ENCODE measurements at regions not wholly inside any gene's neighbourhood (a gene's known extent, or its start where the extent isn't known, plus 50 kb on each side); places are given as distances from the start of the nearest gene placed in this dataset.

- Histone ChIP-seq H3K4ac (ENCODE audit: low read depth, low read length) (no peak overlapping the region), H4K91ac (ENCODE audit: insufficient read length, low read depth, low read length) (peak overlapping the region; percentile 34), H3K4me1 (ENCODE audit: insufficient read depth, low read length) (peaks cover 8% of the 10 kb centered on the region; the same call in 1 of the 2 replicates), H3T11ph (ENCODE audit: low read length) (no peak overlapping the region), H3K9me3 (ENCODE audit: control insufficient read depth, low read depth, low read length) (no peaks in the 10 kb centered on the region), H2BK5ac (ENCODE audit: insufficient read length, low read length) (no peak overlapping the region), H3K27ac (ENCODE audit: insufficient read length, low read depth, low read length) (no peak overlapping the region), H3K9ac (ENCODE audit: extremely low read depth, insufficient read length, low read length) (no peak overlapping the region), H4K5ac (ENCODE audit: insufficient read length, low read depth, low read length) (no peak overlapping the region), H3K4me2 (ENCODE audit: insufficient read depth, insufficient read length, low read length) (no peak overlapping the region), H2BK15ac (ENCODE audit: low read depth, low read length) (no peak overlapping the region), H4K20me1 (ENCODE audit: control insufficient read depth, insufficient read depth, insufficient read length) (no peaks in the 10 kb centered on the region), H3K18ac (ENCODE audit: insufficient read length, low read depth, low read length) (no peak overlapping the region), H2BK12ac (ENCODE audit: insufficient read length, low read depth, low read length) (no peak overlapping the region), H3K79me2 (ENCODE audit: insufficient read depth, low read length) (no peaks in the 10 kb centered on the region), H3K23me2 (ENCODE audit: insufficient read length, low read depth, low read length, poor library complexity, severe bottlenecking) (no peaks in the 10 kb centered on the region), H2BK20ac (ENCODE audit: low read depth, low read length, poor library complexity, severe bottlenecking) (no peak overlapping the region), H3K79me1 (ENCODE audit: insufficient read depth, low read depth, low read length, poor library complexity, severe bottlenecking) (no peaks in the 10 kb centered on the region), H3K23ac (ENCODE audit: insufficient read length, low read depth, low read length) (no peak overlapping the region), H2AK5ac (ENCODE audit: insufficient read length, low read length) (no peak overlapping the region), H4K8ac (replicated peaks; ENCODE audit: insufficient read length, low read depth, low read length) (no peak overlapping the region), H2AFZ (ENCODE audit: low read length) (no peak overlapping the region), H3K27me3 (ENCODE audit: insufficient read depth, low read length) (no peaks in the 10 kb centered on the region), H3K56ac (ENCODE audit: insufficient read length, low read depth, low read length) (no peak overlapping the region), H2BK120ac (ENCODE audit: low read depth, low read length, poor library complexity, severe bottlenecking) (no peak overlapping the region), H3K14ac (ENCODE audit: insufficient read depth, low read length) (no peak overlapping the region)
- no peak overlapping the region; a peak in 1 of 5 replicates for H3K4me3 Mint-ChIP-seq
- no peak for TF ChIP-seq CTCF (conservative IDR thresholded peaks at IDR 0.05)
- no peaks in the 10 kb centered on the region; a peak in 1 of 7 replicates for H3K36me3 Mint-ChIP-seq (ENCODE audit: insufficient read depth in 1 of 3, low read depth in 3 of 3)
- peaks cover 29 to 39% of the 10 kb centered on the region in 2 experiments for H3K4me1 Mint-ChIP-seq
- no CpG with 5 or more reads among the region's 12 CpGs for WGBS (ENCODE audit: extremely low coverage, insufficient read length, low lambda C conversion rate)
- H3K27me3 Mint-ChIP-seq (ENCODE audit: low read depth) = peaks cover 6% of the 10 kb centered on the region; the same call in 1 of the 2 replicates
- peak overlapping the region in 2 of 3 experiments; percentile 58 to 91; a peak in 4 of 7 replicates for H3K27ac Mint-ChIP-seq
- H3K9me3 Mint-ChIP-seq = no peaks in the 10 kb centered on the region
- no peak for DNase-seq
Measured at GRCh38 chr11:70871881-70872280, 380.5 kb downstream of the SHANK2 start.
